WTC11 (cell line): ENCODE measurements at regions not wholly inside any gene's neighbourhood (a gene's known extent, or its start where the extent isn't known, plus 50 kb on each side); places are given as distances from the start of the nearest gene placed in this dataset.

Experiments used
- CREM ChIP-seq: sonication (generic); formaldehyde crosslinking; IDR thresholded peaks from 2 replicates; pipeline ENCODE4 v1.8.1; 2022; ENCODE audit warnings: mild to moderate bottlenecking, missing genetic modification reagents, moderate library complexity
- SP1 ChIP-seq: sonication (generic); formaldehyde crosslinking; conservative IDR thresholded peaks from 2 replicates; pipeline ENCODE4 v1.8.1; 2022; ENCODE audit warnings: missing genetic modification reagents
- TF ChIP-seq, protein P1 (sequence below): fragments of 200-600 bp; IDR thresholded peaks from 2 replicates; pipeline ENCODE4 v1.8.0; 2022; ENCODE audit warnings: antibody characterized with exemption
- TF ChIP-seq, protein P2 (sequence below): sonication (generic); formaldehyde crosslinking; IDR thresholded peaks from 2 replicates; pipeline ENCODE4 v1.8.1; 2023; ENCODE audit warnings: mild to moderate bottlenecking, missing genetic modification reagents, moderate library complexity
- TF ChIP-seq, protein P3 (sequence below): sonication (generic); formaldehyde crosslinking; IDR thresholded peaks from 2 replicates; pipeline ENCODE4 v1.8.0; 2023; ENCODE audit warnings: mild to moderate bottlenecking, missing genetic modification reagents

- TF ChIP-seq, protein P1, sequence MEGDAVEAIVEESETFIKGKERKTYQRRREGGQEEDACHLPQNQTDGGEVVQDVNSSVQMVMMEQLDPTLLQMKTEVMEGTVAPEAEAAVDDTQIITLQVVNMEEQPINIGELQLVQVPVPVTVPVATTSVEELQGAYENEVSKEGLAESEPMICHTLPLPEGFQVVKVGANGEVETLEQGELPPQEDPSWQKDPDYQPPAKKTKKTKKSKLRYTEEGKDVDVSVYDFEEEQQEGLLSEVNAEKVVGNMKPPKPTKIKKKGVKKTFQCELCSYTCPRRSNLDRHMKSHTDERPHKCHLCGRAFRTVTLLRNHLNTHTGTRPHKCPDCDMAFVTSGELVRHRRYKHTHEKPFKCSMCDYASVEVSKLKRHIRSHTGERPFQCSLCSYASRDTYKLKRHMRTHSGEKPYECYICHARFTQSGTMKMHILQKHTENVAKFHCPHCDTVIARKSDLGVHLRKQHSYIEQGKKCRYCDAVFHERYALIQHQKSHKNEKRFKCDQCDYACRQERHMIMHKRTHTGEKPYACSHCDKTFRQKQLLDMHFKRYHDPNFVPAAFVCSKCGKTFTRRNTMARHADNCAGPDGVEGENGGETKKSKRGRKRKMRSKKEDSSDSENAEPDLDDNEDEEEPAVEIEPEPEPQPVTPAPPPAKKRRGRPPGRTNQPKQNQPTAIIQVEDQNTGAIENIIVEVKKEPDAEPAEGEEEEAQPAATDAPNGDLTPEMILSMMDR: no peak
- TF ChIP-seq, protein P2, sequence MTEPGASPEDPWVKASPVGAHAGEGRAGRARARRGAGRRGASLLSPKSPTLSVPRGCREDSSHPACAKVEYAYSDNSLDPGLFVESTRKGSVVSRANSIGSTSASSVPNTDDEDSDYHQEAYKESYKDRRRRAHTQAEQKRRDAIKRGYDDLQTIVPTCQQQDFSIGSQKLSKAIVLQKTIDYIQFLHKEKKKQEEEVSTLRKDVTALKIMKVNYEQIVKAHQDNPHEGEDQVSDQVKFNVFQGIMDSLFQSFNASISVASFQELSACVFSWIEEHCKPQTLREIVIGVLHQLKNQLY (CRISPR knock-in tag): no peak
- TF ChIP-seq CREM (no peak), SP1 (no peak)
- TF ChIP-seq, protein P3, sequence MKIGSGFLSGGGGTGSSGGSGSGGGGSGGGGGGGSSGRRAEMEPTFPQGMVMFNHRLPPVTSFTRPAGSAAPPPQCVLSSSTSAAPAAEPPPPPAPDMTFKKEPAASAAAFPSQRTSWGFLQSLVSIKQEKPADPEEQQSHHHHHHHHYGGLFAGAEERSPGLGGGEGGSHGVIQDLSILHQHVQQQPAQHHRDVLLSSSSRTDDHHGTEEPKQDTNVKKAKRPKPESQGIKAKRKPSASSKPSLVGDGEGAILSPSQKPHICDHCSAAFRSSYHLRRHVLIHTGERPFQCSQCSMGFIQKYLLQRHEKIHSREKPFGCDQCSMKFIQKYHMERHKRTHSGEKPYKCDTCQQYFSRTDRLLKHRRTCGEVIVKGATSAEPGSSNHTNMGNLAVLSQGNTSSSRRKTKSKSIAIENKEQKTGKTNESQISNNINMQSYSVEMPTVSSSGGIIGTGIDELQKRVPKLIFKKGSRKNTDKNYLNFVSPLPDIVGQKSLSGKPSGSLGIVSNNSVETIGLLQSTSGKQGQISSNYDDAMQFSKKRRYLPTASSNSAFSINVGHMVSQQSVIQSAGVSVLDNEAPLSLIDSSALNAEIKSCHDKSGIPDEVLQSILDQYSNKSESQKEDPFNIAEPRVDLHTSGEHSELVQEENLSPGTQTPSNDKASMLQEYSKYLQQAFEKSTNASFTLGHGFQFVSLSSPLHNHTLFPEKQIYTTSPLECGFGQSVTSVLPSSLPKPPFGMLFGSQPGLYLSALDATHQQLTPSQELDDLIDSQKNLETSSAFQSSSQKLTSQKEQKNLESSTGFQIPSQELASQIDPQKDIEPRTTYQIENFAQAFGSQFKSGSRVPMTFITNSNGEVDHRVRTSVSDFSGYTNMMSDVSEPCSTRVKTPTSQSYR: no peak
Observed at GRCh38 chr5:108505608-108506007, 123.7 kb upstream of the FBXL17 start.
